SU-DHL-6 (cell line): ENCODE measurements at regions not wholly inside any gene's neighbourhood (a gene's known extent, or its start where the extent isn't known, plus 50 kb on each side); places are given as distances from the start of the nearest gene placed in this dataset.

Source experiments
- CTCF ChIP-seq: fragments of 200-600 bp; sonication (generic); IDR thresholded peaks from one replicate; pipeline ENCODE4 v1.5.1; 2017; ENCODE audit warnings: antibody characterized with exemption, mild to moderate bottlenecking, low read length, moderate library complexity; ENCODE audit not compliant: insufficient read depth, poor library complexity, severe bottlenecking
- EZH2phosphoT487 ChIP-seq: fragments of 200-600 bp; sonication (generic), shearing (Covaris generic); conservative IDR thresholded peaks from 2 replicates; pipeline ENCODE4 v1.6.1; 2018; ENCODE audit warnings: mild to moderate bottlenecking, antibody characterized with exemption, low read length, moderate library complexity, mixed read lengths

GRCh38 chr18:78221496-78221895 lies 758.1 kb upstream of the SALL3 start:
- TF ChIP-seq CTCF (no peak), EZH2phosphoT487 (no peak)
